Memory B cell (primary cell): ENCODE measurements at regions not wholly inside any gene's neighbourhood (a gene's known extent, or its start where the extent isn't known, plus 50 kb on each side); places are given as distances from the start of the nearest gene placed in this dataset.
A peak's percentile ranks its signal among the peaks of the same experiment; 100 is the strongest.

Experiments used
- ATAC-seq: fragments of 150-1000 bp; cut with Tn5 transposase; 2 replicates; pipeline ENCODE4 v1.10.0; 2021; ENCODE audit warnings: low read depth, mild to moderate bottlenecking, moderate library complexity
- DNase-seq, 2 donors: peaks; one replicate each; pipeline ENCODE4 v3.0.0; 2022; ENCODE audit warnings: low spot score in 2 of 2
- H3K27ac Mint-ChIP-seq: one replicate; pipeline ENCODE4 v1.8.0; 2022; ENCODE audit warnings: mild to moderate bottlenecking, moderate library complexity, mixed read lengths
- H3K27me3 Mint-ChIP-seq: one replicate; pipeline ENCODE4 v1.8.0; 2022; ENCODE audit warnings: mixed read lengths
- H3K36me3 Mint-ChIP-seq: one replicate; pipeline ENCODE4 v1.8.0; 2022; ENCODE audit warnings: mild to moderate bottlenecking, mixed read lengths
- H3K4me1 Mint-ChIP-seq: one replicate; pipeline ENCODE4 v1.8.0; 2022; ENCODE audit warnings: mixed read lengths
- H3K4me3 Mint-ChIP-seq: one replicate; pipeline ENCODE4 v1.8.0; 2022; ENCODE audit warnings: mild to moderate bottlenecking, moderate library complexity, mixed read lengths
- H3K9me3 Mint-ChIP-seq: one replicate; pipeline ENCODE4 v1.8.0; 2022; ENCODE audit warnings: mixed read lengths

GRCh38 chr4:14726877-14727361 lies 275.4 kb upstream of the CPEB2 start:
- H3K4me1 Mint-ChIP-seq = no peaks in the 10 kb centered on the region

GRCh38 chr4:14729282-14730000 lies 272.8 kb upstream of the CPEB2 start:
- ATAC-seq = no peak
- Mint-ChIP-seq H3K36me3 (no peaks in the 10 kb centered on the region), H3K4me3 (no peak overlapping the region), H3K4me1 (no peaks in the 10 kb centered on the region), H3K27me3 (no peaks in the 10 kb centered on the region), H3K27ac (no peak overlapping the region), H3K9me3 (peaks cover 2% of the 10 kb centered on the region)
- DNase-seq = no peak

More at GRCh38 chr4:14726877-14727361, 275.4 kb upstream of the CPEB2 start:
- Mint-ChIP-seq H3K27me3 (no peaks in the 10 kb centered on the region), H3K9me3 (no peaks in the 10 kb centered on the region), H3K27ac (no peak overlapping the region), H3K4me3 (no peak overlapping the region), H3K36me3 (no peaks in the 10 kb centered on the region)
- DNase-seq (no peak), ATAC-seq (no peak)

DNA sequence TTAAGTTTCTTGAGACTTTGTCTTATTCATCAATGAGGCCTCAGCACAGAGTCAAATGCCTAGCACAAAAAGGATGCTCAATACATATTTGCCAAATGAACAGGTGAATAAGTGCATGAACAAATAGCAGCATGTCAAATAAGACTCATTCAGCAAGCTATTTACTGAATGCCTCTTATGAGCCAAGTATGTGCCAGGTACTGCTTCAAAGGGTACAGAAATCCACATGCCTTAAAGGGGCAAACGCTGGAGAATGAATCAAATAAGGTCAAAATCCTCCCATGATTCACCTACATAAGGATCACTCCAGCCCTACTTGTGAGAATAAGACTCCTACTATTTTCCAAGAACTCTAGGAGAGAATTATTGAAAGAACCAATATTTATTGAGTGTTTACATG lies 260.2 kb upstream of the CPEB2 start:
- no peaks in the 10 kb centered on the region for H3K36me3 Mint-ChIP-seq
- ATAC-seq = no peak
- peaks cover 16% of the 10 kb centered on the region for H3K27me3 Mint-ChIP-seq

DNA sequence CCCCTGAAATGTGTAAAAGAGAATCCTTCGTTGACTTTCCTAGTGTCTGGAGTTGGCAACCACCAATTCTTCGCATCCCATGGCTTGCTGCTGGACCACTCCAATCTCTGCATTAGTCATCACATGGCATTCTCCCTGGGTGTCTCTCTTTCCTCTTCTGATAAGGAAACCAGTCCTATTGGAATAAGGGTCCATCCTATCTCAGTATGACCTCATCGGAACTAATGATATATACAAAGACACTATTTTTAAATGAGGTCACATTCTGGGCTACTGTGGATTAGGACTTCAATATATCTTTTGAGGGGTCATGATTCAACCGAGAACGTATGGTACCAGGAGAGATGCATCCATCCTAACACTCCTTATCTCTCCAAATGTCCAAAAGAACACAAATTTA lies 259.1 kb upstream of the CPEB2 start:
- no peaks in the 10 kb centered on the region for H3K4me1 Mint-ChIP-seq
- DNase-seq (no peak), ATAC-seq (no peak)
- peaks cover 16% of the 10 kb centered on the region for H3K27me3 Mint-ChIP-seq
- no peak overlapping the region for H3K4me3 Mint-ChIP-seq
- no peak overlapping the region for H3K27ac Mint-ChIP-seq
- H3K9me3 Mint-ChIP-seq = no peaks in the 10 kb centered on the region
- H3K36me3 Mint-ChIP-seq = no peaks in the 10 kb centered on the region

More for the DNA sequence above, 260.2 kb upstream of the CPEB2 start:
- Mint-ChIP-seq H3K27ac (no peak overlapping the region), H3K4me1 (no peaks in the 10 kb centered on the region), H3K9me3 (no peaks in the 10 kb centered on the region), H3K4me3 (no peak overlapping the region)
- no peak for DNase-seq

DNA sequence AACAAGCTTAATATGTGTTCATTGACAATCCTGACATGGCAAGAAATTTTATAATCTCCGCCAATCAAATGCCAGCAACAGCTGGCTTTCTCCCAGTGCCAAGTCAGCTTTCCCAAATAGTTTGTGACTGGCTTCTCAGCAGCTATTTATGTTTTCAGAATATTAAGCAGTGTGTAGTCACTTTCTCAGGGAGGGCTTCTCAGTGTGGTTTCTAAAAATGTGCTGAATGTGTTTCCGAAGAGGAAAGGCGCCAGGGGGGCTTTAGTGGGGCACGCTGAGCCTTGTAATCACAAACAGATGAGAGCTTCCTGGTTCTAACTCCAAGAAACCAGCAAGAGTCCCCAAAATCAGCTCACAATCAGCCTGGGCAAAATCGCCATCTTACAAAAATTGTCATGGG lies 258.7 kb upstream of the CPEB2 start:
- no peaks in the 10 kb centered on the region for H3K4me1 Mint-ChIP-seq

DNA sequence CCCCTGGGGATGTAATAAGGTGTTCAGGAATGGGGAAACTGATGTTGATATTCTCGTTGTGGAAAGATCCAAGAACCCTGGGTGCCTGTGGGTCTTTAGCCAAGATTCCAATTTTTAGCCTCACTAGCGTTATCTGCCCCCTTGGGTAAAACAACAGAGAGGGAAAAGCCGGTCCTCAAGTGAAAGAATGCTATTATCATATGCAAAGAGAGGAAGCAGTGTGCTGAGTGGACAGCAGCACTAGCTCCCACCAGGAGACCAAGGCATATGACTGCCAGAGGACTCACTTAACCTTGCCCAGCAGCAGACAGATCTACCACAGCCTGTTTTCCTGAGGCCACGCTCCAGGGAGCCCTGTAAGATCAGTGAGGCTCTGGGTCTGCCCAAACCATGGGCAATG lies 257.9 kb upstream of the CPEB2 start:
- ATAC-seq (no peak), DNase-seq (no peak)
- no peaks in the 10 kb centered on the region for H3K4me1 Mint-ChIP-seq
- no peaks in the 10 kb centered on the region for H3K36me3 Mint-ChIP-seq
- H3K9me3 Mint-ChIP-seq = no peaks in the 10 kb centered on the region
- peaks cover 14% of the 10 kb centered on the region for H3K27me3 Mint-ChIP-seq
- H3K4me3 Mint-ChIP-seq = no peak overlapping the region
- no peak overlapping the region for H3K27ac Mint-ChIP-seq

More for the DNA sequence above, 258.7 kb upstream of the CPEB2 start:
- H3K9me3 Mint-ChIP-seq = no peaks in the 10 kb centered on the region
- no peaks in the 10 kb centered on the region for H3K36me3 Mint-ChIP-seq
- peaks cover 14% of the 10 kb centered on the region for H3K27me3 Mint-ChIP-seq
- ATAC-seq (no peak), DNase-seq (no peak)
- no peak overlapping the region for H3K27ac Mint-ChIP-seq
- H3K4me3 Mint-ChIP-seq = no peak overlapping the region

GRCh38 chr4:14749910-14750309 lies 252.4 kb upstream of the CPEB2 start:
- peaks cover 6% of the 10 kb centered on the region for H3K9me3 Mint-ChIP-seq
- no peak for DNase-seq
- peaks cover 3% of the 10 kb centered on the region for H3K27me3 Mint-ChIP-seq
- H3K27ac Mint-ChIP-seq = no peak overlapping the region
- H3K4me1 Mint-ChIP-seq = no peaks in the 10 kb centered on the region
- no peak overlapping the region for H3K4me3 Mint-ChIP-seq
- H3K36me3 Mint-ChIP-seq = no peaks in the 10 kb centered on the region
- ATAC-seq = no peak

DNA sequence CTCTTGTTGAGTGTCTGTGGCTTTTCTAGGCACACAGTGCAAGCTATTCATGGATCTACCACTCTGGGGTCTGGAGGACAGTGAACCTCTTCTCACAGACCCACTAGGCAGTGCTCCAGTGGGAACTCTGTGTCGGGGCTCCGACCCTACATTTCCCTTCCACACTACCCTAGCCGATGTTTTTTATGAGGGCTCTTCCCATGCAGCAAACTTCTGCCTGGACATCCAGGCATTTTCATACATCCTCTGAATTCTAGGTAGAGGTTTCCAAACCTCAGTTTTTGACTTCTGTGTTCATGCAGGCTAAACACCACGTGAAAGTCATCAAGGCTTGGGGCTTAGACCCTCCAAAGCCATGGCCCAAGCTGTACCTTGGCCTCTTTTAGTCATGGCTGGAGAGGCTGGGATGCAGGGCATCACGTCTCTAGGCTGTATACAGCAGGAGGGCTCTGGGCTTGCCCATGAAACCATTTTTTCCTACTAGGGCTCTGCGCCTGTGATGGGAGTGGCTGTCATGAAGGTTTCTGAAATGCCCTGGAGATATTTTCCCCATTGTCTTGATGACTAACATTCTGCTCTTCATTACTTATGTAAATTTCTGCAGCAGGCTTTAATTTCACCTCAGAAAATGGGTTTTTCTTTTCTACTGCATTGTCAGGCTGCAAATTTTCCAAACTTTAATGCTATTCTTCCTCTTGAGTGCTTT lies 249.8 kb upstream of the CPEB2 start:
- peaks cover 3% of the 10 kb centered on the region for H3K27me3 Mint-ChIP-seq
- DNase-seq = no peak
- no peak for ATAC-seq
- no peaks in the 10 kb centered on the region for H3K36me3 Mint-ChIP-seq
- H3K4me1 Mint-ChIP-seq = no peaks in the 10 kb centered on the region
- no peak overlapping the region for H3K4me3 Mint-ChIP-seq
- H3K9me3 Mint-ChIP-seq = peaks cover 6% of the 10 kb centered on the region
- no peak overlapping the region for H3K27ac Mint-ChIP-seq

- H3K36me3 Mint-ChIP-seq = no peaks in the 10 kb centered on the region
- no peaks in the 10 kb centered on the region for H3K9me3 Mint-ChIP-seq
- peaks cover 17% of the 10 kb centered on the region for H3K4me1 Mint-ChIP-seq
- no peak for DNase-seq
- H3K4me3 Mint-ChIP-seq = no peak overlapping the region
- no peaks in the 10 kb centered on the region for H3K27me3 Mint-ChIP-seq
- peak overlapping the region; percentile 14 for H3K27ac Mint-ChIP-seq
- peak; percentile 76 for ATAC-seq
Measured at GRCh38 chr4:14767142-14767541, 235.1 kb upstream of the CPEB2 start.

DNA sequence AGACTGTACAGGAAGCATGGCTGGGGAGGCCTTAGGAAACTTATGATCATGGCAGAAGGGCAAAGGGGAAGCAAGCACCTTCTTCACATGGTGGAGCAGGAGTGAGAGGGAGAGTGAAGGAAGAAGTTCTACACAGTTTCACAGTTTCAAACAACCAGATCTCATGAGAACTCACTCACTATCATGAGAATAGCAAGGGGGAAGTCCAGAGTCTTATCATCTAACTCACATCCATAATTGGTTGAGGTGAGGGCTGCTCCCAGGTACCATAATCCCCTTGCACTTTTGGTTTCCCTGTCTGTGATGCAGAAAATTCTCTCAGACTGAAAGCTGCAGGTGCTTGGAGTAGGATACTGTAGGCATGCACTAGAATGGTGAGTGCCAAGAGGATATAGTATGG lies 233.8 kb upstream of the CPEB2 start:
- H3K9me3 Mint-ChIP-seq = no peaks in the 10 kb centered on the region
- no peak overlapping the region for H3K27ac Mint-ChIP-seq
- DNase-seq (no peak), ATAC-seq (no peak)
- no peaks in the 10 kb centered on the region for H3K36me3 Mint-ChIP-seq
- H3K27me3 Mint-ChIP-seq = no peaks in the 10 kb centered on the region
- H3K4me1 Mint-ChIP-seq = peaks cover 17% of the 10 kb centered on the region
- H3K4me3 Mint-ChIP-seq = no peak overlapping the region

GRCh38 chr4:14769993-14770392 lies 232.3 kb upstream of the CPEB2 start:
- Mint-ChIP-seq H3K36me3 (no peaks in the 10 kb centered on the region), H3K27me3 (no peaks in the 10 kb centered on the region), H3K9me3 (peaks cover 2% of the 10 kb centered on the region), H3K4me3 (no peak overlapping the region), H3K27ac (no peak overlapping the region), H3K4me1 (peaks cover 17% of the 10 kb centered on the region)
- DNase-seq = no peak
- no peak for ATAC-seq

- Mint-ChIP-seq H3K4me1 (peaks cover 17% of the 10 kb centered on the region), H3K36me3 (no peaks in the 10 kb centered on the region), H3K27ac (no peak overlapping the region), H3K4me3 (no peak overlapping the region), H3K9me3 (peaks cover 2% of the 10 kb centered on the region), H3K27me3 (no peaks in the 10 kb centered on the region)
- DNase-seq (no peak), ATAC-seq (no peak)
Measured at GRCh38 chr4:14771094-14771493, 231.2 kb upstream of the CPEB2 start.

- no peaks in the 10 kb centered on the region for H3K27me3 Mint-ChIP-seq
- H3K27ac Mint-ChIP-seq = no peak overlapping the region
- peaks cover 2% of the 10 kb centered on the region for H3K9me3 Mint-ChIP-seq
- ATAC-seq (no peak), DNase-seq (no peak)
- no peaks in the 10 kb centered on the region for H3K36me3 Mint-ChIP-seq
- no peak overlapping the region for H3K4me3 Mint-ChIP-seq
- peaks cover 13% of the 10 kb centered on the region for H3K4me1 Mint-ChIP-seq
Measured at GRCh38 chr4:14771504-14772175, 230.6 kb upstream of the CPEB2 start.

DNA sequence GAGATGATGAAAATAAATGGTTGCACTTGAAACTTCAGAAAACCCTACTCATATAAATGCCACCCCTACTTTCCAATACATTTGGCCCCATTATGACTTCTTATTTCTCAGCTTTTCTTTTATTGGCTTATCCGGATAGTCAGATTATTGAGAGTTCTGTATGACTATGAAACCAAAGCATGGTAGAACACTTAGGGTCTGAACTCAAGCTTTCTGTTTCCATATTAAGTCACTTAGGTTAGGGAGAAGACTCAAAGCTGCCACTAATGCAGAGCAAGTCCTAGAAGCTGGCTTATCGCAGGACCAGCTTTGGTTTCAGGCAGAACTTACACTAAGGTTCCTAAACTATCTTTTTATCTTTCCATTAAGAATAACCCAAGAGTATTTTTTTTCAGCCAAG lies 229.9 kb upstream of the CPEB2 start:
- no peak for ATAC-seq

More for the DNA sequence above, 229.9 kb upstream of the CPEB2 start:
- H3K4me3 Mint-ChIP-seq = no peak overlapping the region
- no peaks in the 10 kb centered on the region for H3K27me3 Mint-ChIP-seq
- no peaks in the 10 kb centered on the region for H3K36me3 Mint-ChIP-seq
- DNase-seq = no peak
- H3K4me1 Mint-ChIP-seq = peaks cover 5% of the 10 kb centered on the region
- H3K27ac Mint-ChIP-seq = no peak overlapping the region
- H3K9me3 Mint-ChIP-seq = peaks cover 3% of the 10 kb centered on the region
